Hematopoietic multipotent progenitor cell treated with erythropoietin and hydrocortisone succinate and interleukin-3 and kit ligand, for 4 days (in vitro differentiated cells): ENCODE measurements at regions not wholly inside any gene's neighbourhood (a gene's known extent, or its start where the extent isn't known, plus 50 kb on each side); places are given as distances from the start of the nearest gene placed in this dataset.
A peak's percentile ranks its signal among the peaks of the same experiment; 100 is the strongest.

Experiments
- DNase-seq: peaks from one replicate; pipeline ENCODE4 v3.0.0-alpha.2; 2015

- no peak for DNase-seq
Measured at GRCh38 chr13:73779881-73780280, 354.3 kb downstream of the KLF12 start.

GRCh38 chr13:73778242-73778864, 355.9 kb downstream of the KLF12 start:
- DNase-seq, result no peak

GRCh38 chr13:73777134-73777533, 357.1 kb downstream of the KLF12 start:
- no peak for DNase-seq

DNA sequence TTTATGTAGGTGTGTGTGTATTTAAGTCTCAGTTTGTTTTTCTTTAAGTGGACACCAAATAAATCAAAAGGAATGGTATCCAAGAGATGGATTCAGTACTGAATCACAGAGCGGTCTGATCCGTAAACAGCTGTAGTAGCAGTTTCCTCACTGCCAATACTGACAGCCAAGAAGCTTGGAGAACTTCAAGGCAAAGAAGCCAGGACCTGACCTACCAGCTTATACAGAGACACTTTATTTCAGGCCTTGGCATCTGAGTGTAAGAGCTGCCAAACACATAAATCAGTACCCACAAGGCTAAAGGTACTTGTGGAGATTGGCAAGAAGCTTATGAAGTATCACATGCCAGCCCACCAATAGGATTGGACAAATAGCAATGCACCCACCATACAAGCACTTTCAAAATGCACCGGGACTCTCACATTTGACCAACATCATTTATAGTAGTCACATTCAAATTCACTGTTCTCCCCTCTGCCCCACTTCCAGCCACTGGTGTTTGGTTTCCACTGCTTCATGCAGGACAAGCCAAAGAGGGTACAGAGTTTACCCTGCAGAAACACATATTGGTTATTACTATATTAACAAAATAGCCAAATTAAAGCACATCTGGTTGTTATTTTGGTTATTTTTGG, 357.9 kb downstream of the KLF12 start:
- DNase-seq, result no peak

DNA sequence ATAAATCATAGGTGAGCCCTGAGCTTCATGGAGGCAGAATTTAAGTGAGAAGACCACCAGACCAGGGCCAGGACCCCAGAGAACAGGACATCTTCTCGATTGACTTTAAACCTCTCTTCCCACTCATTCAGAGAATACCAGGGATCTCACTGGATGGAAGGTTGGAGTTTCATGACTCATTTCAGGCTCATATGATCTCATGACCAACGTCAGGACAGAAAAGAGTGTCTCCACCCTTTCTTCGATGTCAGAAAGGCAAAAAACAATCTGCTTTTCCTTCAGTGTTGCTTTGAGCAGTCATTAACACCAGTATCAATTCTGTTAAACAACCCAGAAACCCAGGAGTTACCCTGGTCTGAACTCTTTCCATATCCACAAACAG, 361.0 kb downstream of the KLF12 start:
- DNase-seq, result no peak

GRCh38 chr13:73772449-73773167, 361.6 kb downstream of the KLF12 start:
- DNase-seq, result no peak

- peak; percentile 36 for DNase-seq
Measured at GRCh38 chr13:73767747-73768315, 366.4 kb downstream of the KLF12 start.

- peak; percentile 10 for DNase-seq
Measured at GRCh38 chr13:73767191-73767741, 366.9 kb downstream of the KLF12 start.

DNA sequence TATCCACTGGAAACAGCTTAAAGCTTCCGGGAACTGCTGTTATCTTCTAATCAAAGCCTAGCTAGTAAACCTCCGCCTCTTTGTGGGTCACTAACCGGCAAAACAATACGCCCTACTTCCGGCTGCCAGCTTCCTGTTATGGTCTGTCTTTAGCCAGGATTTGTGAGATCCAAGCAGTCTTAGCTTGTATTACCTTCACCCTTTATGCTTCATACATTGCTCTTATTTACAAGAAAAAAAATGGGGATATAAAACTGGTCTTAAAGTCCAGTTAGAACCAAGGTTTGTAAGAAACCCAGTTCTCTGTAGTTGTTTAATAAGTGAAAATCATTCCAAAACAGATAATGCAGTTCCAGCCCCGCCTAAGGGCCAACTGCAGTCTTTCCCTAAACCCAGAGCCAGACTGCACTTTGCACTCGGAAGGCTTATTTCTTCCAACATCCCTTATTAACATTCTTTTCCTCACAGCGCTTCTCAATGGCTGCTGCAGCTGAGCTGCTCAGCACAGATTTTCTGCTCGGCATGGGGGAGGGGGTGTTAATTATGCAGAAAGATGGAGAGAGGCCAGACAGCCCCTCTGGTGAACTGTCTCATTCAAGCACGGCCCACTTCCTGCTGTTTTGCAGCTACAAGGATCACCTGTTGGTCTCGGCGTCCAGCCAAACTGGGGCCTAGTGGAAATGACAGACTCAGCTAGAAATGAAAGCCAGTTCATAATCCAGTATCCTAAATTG, 368.4 kb downstream of the KLF12 start:
- peak; percentile 75 for DNase-seq

DNA sequence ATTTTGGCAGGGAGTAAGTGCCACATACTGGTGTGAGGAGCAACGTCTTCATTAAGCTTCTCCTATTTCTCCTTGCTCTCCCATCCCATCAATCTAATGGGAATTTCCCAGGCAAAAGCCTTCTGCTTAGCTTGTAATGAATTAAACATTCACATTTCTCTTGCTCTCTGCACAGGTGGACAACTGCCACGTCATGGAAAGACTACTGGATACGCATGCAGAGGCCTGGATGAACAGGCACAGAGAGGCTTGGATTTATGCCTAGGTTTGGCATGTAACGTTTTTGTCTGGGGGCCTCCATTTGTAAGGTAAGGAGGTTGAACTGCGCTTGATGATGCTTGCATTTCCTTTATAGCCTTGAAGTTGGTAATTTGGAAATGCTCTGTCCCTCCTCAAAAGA, 374.8 kb downstream of the KLF12 start:
- no peak for DNase-seq

DNA sequence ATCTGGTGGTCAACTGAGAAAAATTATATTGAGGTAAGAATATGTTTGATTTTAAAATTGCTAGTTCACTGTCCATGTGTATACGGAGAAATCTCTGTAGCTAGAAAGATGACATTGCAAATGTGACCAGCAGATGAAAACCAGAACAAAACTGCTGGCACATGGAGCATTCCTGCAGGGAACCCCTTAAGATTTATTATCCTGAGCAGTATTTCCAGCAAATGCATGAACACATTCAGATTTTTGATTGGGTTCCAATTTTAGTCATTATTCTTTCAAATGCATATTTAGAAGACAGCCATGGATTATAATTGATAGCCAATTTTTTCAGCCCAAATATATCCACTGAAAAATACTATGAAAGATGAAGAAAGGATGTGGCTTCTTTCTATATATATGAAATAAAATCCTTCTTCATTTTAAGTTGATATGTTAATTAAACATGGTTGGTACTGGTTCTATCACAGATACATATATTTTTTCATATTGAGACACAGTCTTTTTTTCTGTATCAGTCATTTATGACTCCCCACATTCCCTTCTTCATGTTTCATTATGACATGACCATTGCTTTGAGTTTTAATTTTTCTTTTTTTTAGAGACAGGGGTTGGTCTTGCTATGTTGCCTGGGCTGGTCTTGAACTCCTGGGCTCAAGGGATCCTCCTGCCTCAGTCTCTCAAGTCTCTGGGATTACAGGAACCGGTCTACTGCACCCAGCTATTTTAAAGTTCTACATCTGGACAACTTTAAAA, 376.5 kb downstream of the KLF12 start:
- DNase-seq, result no peak

GRCh38 chr13:73754727-73755292, 379.4 kb downstream of the KLF12 start:
- DNase-seq, result peak; percentile 76

GRCh38 chr13:73754241-73754640, 380.0 kb downstream of the KLF12 start:
- DNase-seq, result no peak

DNA sequence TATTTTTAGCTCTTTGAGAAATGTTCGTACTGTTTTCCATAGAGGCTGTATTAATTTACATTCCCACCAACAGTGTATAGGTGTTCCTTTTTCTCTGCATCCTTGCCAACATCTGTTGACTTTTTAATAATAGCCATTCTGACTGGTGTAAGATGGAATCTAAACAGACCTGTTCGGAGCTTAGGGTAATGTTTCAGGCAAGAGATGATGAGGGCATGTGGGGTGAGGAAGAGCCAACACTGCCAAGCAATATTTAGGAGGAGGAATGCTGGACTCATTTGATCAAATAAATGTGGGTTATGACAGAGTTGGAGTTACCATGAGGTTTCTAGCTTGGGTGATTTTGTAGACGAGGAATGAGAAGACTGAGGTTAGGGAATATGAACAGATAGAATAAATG, 382.9 kb downstream of the KLF12 start:
- no peak for DNase-seq

DNA sequence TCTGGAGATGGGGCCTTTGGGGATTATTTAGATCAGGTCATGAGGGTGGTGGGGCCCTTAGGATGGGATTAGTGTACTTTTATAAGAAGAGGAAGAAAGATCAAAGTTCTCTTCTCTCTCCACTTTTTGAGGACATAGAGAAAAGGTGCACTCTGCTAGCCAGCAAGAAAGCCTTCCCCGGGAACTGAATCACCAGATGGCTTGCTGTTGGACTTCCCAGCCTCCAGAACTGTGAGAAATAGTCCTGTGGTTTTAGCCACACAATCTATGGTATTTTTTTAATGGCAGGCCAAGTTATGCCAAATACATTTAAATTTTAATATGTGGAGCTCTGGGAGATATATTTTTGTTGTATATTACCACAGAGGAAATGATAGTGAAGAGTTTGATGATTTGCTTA, 385.8 kb downstream of the KLF12 start:
- no peak for DNase-seq

DNA sequence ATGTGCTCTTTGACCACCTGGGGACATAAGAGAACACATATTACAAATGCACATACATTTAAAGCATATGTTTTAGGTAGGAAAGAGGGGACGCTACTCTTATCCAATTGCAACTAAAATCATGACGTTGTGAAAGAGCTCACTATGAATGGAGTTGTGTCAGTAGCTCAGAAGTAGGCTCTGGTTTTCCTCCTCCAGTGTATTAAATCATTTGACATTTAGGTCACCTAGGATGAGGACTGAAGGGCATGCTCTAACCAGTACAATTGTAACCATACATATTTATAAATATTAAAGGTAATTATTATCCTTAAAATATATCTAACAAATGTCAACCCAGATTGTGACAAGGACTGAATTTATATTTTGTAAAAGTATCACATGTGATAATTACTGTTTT, 389.0 kb downstream of the KLF12 start:
- no peak for DNase-seq

DNA sequence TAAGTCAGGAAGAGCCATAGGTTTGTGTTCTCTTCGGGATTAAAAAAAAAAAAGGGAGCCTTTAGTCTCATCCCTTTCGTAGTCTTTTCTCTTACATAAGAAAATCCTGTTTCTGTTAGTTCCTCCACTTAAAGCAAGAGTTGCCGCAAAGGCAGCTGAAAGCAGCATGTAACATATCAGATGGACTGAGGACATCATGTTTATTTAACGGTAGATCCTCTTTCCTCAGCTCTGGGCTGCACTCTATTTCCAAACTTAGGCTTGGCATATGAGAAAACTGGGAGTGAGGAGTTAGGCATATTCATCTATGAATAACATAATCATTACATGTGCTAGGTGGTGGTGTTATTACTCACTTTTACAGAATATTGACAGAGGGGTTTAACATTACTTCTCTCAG, 391.2 kb downstream of the KLF12 start:
- DNase-seq, result no peak

DNA sequence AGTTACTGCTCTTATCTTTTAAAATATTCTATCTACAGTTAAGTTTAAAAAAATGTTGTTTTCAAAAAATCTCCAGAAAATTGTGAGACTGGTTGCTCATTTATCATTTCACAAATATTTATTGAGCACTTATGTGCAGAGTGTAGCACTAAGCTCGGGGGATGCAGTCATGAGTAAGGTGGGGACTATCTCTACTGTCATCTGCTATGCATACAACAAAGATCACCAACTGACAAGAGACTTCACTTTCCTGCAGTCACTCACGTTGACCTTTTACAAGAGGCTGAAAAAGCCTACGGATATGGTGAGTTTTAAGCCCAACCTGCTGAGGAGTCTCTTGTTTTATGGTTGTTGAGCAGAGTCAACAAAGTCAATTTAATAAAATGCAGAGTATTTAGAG, 392.5 kb downstream of the KLF12 start:
- DNase-seq, result no peak

DNA sequence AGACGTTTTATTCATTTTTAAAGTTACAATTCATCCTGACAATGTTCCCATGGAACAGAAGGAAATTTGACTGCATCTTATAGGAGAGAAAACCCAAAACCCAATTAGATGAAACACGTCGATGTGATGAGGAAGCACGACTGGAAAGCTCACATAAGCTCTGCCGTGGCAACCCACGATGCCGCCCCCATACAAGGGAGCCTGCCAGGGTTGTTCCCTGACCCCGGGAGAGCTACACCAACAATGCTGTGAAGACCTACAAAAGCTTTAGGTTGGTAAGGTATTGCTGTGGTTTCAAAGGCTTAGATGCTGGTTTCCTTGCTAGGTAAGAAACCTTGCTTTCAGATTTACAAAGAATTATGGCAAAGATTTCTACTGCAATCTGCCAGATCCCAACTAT, 393.1 kb downstream of the KLF12 start:
- DNase-seq, result no peak

GRCh38 chr13:73740666-73741065, 393.5 kb downstream of the KLF12 start:
- DNase-seq, result no peak

- DNase-seq, result no peak
Measured at GRCh38 chr13:73739394-73739793, 394.8 kb downstream of the KLF12 start.

GRCh38 chr13:73738626-73739025, 395.6 kb downstream of the KLF12 start:
- no peak for DNase-seq
